Peyer's patch (tissue), 4 donors: ENCODE measurements at regions not wholly inside any gene's neighbourhood (a gene's known extent, or its start where the extent isn't known, plus 50 kb on each side); places are given as distances from the start of the nearest gene placed in this dataset.

Source experiments
- DNase-seq, 3 donors: peaks; one replicate each; pipeline ENCODE4 v3.0.0-alpha.2; 2017 to 2019
- H3K27ac ChIP-seq, 4 donors: fragments of 200-600 bp; sonication (generic); one replicate each; pipeline ENCODE4 v1.5.1; 2016 to 2019
- H3K27me3 ChIP-seq, 2 donors: fragments of 200-600 bp; sonication (generic); one replicate each; pipeline ENCODE4 v1.5.1; 2019
- H3K36me3 ChIP-seq, 3 donors: fragments of 200-600 bp; sonication (generic); one replicate each; pipeline ENCODE4 v1.5.1; 2016 to 2019
- H3K4me1 ChIP-seq, 4 donors: fragments of 200-600 bp; sonication (generic); one replicate each; pipeline ENCODE4 v1.5.1; 2016 to 2019
- H3K4me3 ChIP-seq, 4 donors: fragments of 200-600 bp; sonication (generic); 1 replicate in 3 of 4; 2 replicates in 1 of 4; pipeline ENCODE4 v1.5.1; 2016 to 2019; ENCODE audit warnings: mild to moderate bottlenecking in 1 of 4
- H3K9me3 ChIP-seq, 4 donors: fragments of 200-600 bp; sonication (generic); one replicate each; pipeline ENCODE4 v1.5.1; 2016 to 2019; ENCODE audit warnings: mild to moderate bottlenecking in 1 of 4
- POLR2A ChIP-seq, 2 donors: fragments of 450-650 bp; IDR thresholded peaks; one replicate each; pipeline ENCODE4 v1.5.1; 2017; ENCODE audit warnings: antibody characterized with exemption in 2 of 2, mild to moderate bottlenecking in 2 of 2, moderate library complexity in 2 of 2
- TF ChIP-seq, protein P1 (sequence below), 6 experiments: fragments of 450-650 bp in 4 of 6; fragments of 200-600 bp in 2 of 6; sonication (generic) in 1 of 6; IDR thresholded peaks; one replicate each; pipeline ENCODE4 v1.5.1; 2017 to 2019; ENCODE audit warnings: antibody characterized with exemption in 6 of 6, mild to moderate bottlenecking in 3 of 6, moderate library complexity in 1 of 6

DNA sequence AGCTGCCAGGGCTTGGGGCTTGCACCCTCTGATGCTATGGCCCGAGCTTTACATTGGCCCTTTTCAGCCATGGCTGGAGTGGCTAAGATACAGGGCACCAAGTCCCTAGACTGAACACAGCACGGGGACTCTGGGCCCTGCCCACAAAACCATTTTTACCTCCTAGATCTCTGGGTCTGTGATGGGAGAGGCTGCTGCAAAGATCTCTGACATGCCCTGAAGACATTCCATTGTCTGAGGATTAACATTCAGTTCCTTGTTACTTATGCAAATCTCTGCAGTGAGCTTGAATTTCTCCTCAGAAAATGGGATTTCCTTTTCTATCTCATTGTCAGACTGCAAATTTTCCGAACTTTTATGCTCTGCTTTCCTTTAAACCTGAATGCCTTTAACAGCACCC, 337.0 kb upstream of the SMC2 start:
- Histone ChIP-seq H3K36me3 (no peaks in the 10 kb centered on the region), H3K4me3 (no peak overlapping the region)
- no peak for TF ChIP-seq POLR2A (IDR thresholded peaks at IDR 0.05)
- TF ChIP-seq, protein P1, sequence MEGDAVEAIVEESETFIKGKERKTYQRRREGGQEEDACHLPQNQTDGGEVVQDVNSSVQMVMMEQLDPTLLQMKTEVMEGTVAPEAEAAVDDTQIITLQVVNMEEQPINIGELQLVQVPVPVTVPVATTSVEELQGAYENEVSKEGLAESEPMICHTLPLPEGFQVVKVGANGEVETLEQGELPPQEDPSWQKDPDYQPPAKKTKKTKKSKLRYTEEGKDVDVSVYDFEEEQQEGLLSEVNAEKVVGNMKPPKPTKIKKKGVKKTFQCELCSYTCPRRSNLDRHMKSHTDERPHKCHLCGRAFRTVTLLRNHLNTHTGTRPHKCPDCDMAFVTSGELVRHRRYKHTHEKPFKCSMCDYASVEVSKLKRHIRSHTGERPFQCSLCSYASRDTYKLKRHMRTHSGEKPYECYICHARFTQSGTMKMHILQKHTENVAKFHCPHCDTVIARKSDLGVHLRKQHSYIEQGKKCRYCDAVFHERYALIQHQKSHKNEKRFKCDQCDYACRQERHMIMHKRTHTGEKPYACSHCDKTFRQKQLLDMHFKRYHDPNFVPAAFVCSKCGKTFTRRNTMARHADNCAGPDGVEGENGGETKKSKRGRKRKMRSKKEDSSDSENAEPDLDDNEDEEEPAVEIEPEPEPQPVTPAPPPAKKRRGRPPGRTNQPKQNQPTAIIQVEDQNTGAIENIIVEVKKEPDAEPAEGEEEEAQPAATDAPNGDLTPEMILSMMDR (IDR thresholded peaks at IDR 0.05) = no peak

DNA sequence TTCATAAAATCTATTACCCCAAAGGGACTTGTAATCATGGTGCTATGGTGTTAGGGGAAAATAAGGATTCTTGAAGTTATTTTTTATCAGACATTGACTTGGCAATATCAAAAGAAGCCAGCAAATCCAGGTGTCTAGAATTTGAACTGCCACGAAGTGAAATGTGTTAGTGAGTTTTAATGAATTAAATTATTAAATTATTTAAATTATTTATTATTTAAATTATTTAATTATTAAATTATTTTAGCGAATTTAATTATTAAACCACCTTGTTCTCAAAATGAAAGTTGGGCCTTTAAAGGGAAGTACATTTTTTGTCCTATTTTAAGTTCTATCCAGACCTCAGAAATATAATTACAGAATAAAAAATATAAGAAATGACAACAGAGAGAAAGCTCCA, 332.6 kb upstream of the SMC2 start:
- Histone ChIP-seq H3K4me1 (no peaks in the 10 kb centered on the region), H3K36me3 (no peaks in the 10 kb centered on the region)

More for the DNA sequence above, 337.0 kb upstream of the SMC2 start:
- Histone ChIP-seq H3K27ac (no peak overlapping the region), H3K4me1 (no peaks in the 10 kb centered on the region), H3K9me3 (no peaks in the 10 kb centered on the region), H3K27me3 (no peaks in the 10 kb centered on the region)
- DNase-seq = no peak

DNA sequence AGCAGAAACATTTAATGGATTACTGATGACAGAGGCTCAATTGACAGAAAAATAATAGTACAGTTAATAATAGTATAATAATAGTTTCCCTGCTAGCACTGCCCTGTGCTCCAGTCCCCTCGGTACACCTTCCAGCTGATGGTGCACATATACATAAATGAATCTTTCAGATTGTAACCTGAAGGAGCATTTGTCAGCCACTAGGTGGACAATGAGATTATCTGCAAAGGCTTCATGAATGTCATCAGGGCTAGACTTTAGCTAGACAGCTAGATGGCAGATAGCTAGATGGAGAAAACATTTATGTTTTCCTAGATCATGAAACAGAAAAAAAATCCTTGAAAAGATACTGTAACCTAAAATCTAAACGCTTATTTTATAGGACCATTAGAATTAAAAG, 304.4 kb upstream of the SMC2 start:
- H3K4me3 ChIP-seq = no peak overlapping the region
- no peaks in the 10 kb centered on the region for H3K27me3 ChIP-seq
- H3K4me1 ChIP-seq = no peaks in the 10 kb centered on the region
- no peak overlapping the region for H3K27ac ChIP-seq
- no peaks in the 10 kb centered on the region for H3K36me3 ChIP-seq
- no peak for DNase-seq
- no peaks in the 10 kb centered on the region for H3K9me3 ChIP-seq
- no peak for TF ChIP-seq POLR2A (IDR thresholded peaks at IDR 0.05)
- TF ChIP-seq, protein P1 (IDR thresholded peaks at IDR 0.05) = peak in 2 of 6 experiments; percentile 19 to 36

More for the DNA sequence above, 332.6 kb upstream of the SMC2 start:
- no peak overlapping the region for H3K27ac ChIP-seq
- no peak for DNase-seq
- TF ChIP-seq, protein P1 (IDR thresholded peaks at IDR 0.05) = no peak
- no peak for TF ChIP-seq POLR2A (IDR thresholded peaks at IDR 0.05)
- H3K9me3 ChIP-seq = no peaks in the 10 kb centered on the region
- no peak overlapping the region for H3K4me3 ChIP-seq
- H3K27me3 ChIP-seq = no peaks in the 10 kb centered on the region

DNA sequence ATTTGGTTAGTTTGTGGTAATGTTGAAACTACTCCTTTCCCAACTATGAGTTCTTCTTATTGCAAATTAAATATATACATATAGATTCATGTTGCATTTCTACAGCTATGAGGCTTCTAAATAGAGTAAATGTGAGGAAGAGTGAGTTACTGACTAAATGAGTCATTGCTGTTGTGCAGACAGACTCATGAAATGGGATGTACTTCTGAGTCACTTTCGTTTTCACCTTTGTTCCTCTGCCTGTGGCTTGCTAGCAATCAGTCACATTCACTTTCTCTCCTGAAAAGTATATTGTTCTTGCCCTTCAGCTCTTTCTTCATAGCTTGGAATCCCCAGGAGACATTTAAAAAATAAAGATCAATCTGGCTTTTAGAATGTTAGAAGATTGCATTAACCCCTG, 295.5 kb upstream of the SMC2 start:
- Histone ChIP-seq H3K4me3 (no peak overlapping the region), H3K36me3 (no peaks in the 10 kb centered on the region), H3K4me1 (no peaks in the 10 kb centered on the region), H3K9me3 (no peaks in the 10 kb centered on the region), H3K27ac (no peak overlapping the region), H3K27me3 (no peaks in the 10 kb centered on the region)
- TF ChIP-seq, protein P1 (IDR thresholded peaks at IDR 0.05) = no peak
- TF ChIP-seq POLR2A (IDR thresholded peaks at IDR 0.05) = no peak
- DNase-seq = no peak

DNA sequence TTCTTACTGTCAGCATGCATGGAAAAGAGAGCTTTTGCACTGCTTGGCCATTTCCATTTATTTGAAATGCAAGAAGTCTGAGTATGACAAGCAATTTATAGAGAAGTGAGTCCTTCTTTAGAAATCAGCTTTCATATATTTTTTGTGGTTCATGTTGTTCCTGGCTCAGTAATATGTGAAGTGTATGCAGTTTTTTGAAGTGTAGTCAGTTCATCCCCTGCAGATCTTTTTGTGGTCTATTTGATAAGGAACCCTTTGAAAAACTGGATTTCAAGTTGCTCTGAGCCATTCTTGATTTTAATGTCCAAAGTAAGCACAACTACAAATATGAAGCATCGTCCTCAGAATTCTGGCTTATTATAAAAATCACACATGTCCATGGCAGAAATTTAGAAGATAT, 294.1 kb upstream of the SMC2 start:
- Histone ChIP-seq H3K27me3 (no peaks in the 10 kb centered on the region), H3K36me3 (no peaks in the 10 kb centered on the region), H3K4me3 (no peak overlapping the region), H3K9me3 (no peaks in the 10 kb centered on the region), H3K4me1 (no peaks in the 10 kb centered on the region), H3K27ac (no peak overlapping the region)
- no peak for DNase-seq
- TF ChIP-seq, protein P1 (IDR thresholded peaks at IDR 0.05) = no peak
- no peak for TF ChIP-seq POLR2A (IDR thresholded peaks at IDR 0.05)

DNA sequence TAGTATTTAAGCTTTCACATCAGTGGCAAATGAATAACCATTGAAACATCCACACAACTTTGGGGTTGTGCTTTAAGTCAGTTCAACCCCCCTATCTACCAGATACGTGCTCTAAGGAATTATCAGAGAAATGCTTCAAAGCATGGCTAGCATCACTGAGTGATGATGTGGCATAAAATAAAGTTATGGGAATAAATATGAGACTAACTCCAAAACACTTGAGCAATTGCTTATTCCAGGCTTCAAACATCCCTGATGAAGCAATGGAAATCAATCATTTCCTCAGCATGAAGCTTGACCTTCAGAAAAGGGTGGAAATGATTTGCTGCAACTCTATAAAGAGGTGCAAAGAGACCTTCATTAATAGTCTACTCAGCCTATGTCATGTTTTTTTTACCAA, 292.0 kb upstream of the SMC2 start:
- H3K4me3 ChIP-seq = no peak overlapping the region
- H3K9me3 ChIP-seq = no peaks in the 10 kb centered on the region
- no peaks in the 10 kb centered on the region for H3K4me1 ChIP-seq
- DNase-seq = no peak
- no peaks in the 10 kb centered on the region for H3K27me3 ChIP-seq
- no peak overlapping the region for H3K27ac ChIP-seq
- TF ChIP-seq, protein P1 (IDR thresholded peaks at IDR 0.05) = no peak
- no peak for TF ChIP-seq POLR2A (IDR thresholded peaks at IDR 0.05)
- no peaks in the 10 kb centered on the region for H3K36me3 ChIP-seq
